ENCODE measurements at regions not wholly inside any gene's neighbourhood (a gene's known extent, or its start where the extent isn't known, plus 50 kb on each side); places are given as distances from the start of the nearest gene placed in this dataset.
A peak's percentile ranks its signal among the peaks of the same experiment; 100 is the strongest.
"Not testable (repeated sequence)": the region's sequence is repeated elsewhere in the genome, so short reads cannot be mapped to it uniquely, and the experiment has no call there.

DNA sequence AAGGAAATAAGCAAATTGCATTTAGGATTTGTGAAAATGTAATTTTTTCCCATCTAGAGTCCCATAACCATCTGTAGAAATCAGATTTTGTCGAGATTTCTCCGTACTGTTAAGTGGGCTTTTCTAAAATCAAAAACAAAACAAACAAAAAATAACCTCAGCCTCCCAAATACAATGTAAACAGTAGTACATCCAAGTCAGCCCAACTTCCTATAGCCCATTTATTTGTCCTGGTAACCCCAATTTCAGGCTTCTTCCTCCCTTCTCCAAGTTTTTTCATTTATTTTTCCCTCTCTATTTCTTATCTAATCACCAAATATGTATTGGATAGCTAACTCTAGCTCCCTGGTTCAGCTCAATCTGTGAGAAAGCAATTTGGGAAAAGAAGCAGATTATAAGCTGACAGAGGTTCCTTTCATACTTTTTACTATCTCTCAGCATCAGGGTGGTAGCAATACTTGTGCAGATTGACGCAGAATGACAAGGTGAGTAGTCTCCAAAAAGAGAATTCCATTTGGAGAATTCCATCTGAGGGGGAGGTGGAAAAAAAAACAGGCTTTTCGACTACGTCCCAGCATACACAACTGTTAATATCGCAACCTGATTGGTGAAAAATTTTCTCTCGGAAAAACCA, 132.6 kb upstream of the BTN3A2 start:
- peak; percentile 13 for DNase-seq (ENCODE audit: low spot score)

DNA sequence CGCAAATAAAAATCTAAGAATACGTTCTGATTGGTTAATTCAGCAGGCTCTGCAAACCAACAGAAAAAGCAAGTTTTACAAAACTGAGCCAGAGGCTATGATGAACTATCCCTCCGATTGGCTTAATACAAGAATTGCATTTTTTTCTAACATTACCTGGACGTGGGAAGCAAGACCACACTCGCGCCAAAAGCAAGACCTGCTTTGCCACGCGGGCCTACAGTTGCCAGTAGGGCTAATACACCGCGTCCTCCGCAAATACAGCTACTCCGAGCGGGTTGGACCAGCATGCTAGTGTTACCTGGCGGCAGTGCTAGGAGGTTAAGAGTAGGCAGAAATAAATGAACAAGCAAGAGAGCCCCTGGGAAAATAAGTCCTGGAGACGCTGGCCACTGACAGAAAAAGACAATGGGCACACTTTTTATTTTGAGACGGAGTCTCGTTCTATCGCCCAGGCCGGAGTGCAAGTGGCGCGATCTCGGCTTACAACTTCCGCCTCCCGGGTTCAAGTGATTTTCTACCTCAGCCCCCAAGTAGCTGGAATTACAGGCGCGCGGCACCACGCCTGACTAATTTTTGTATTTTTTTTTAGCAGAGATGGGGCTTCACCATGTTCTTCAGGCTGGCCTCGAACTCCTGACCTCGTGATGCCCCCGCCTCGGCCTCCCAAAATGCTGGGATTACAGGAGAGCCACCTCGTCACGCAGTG, 131.9 kb upstream of the BTN3A2 start:
- peak; percentile 42 for DNase-seq (ENCODE audit: low spot score)

DNA sequence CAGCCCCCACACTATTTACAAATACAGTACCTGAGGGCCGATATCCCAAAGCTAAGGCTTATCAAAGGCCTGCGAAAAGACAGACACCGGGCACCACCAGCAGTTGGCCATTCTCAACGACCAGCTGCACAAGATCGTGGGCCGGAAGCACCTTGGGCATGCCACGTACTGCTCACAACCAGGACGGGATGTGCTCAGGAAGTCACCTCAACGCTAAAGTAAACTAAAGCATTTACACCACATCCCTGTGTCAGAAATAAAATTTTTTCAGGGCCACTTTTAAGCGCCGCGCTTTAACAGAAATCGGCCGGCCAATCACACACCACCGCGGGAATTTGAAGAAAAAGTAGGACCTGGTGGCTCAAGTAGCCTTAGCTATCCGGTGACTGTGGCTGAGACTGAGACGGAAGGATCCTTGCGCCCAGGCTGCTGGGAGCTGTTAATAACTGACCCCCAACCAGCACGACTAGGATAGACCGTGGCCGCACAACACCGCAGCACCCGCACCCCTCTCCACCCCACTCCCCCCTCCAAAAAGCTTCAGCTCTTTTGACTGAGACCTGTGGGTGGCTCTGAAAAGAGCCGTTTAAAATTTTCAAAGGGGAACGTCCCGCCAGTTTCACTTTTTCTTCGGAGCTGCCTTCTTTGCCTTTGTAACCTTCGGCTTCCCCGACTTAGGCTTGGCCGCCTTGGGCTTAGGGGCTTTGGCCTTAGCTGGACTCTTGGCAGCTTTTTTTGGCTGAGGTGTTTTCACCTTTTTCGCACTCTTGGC, 131.2 kb upstream of the BTN3A2 start:
- DNase-seq (ENCODE audit: low spot score) = peak; percentile 69

DNA sequence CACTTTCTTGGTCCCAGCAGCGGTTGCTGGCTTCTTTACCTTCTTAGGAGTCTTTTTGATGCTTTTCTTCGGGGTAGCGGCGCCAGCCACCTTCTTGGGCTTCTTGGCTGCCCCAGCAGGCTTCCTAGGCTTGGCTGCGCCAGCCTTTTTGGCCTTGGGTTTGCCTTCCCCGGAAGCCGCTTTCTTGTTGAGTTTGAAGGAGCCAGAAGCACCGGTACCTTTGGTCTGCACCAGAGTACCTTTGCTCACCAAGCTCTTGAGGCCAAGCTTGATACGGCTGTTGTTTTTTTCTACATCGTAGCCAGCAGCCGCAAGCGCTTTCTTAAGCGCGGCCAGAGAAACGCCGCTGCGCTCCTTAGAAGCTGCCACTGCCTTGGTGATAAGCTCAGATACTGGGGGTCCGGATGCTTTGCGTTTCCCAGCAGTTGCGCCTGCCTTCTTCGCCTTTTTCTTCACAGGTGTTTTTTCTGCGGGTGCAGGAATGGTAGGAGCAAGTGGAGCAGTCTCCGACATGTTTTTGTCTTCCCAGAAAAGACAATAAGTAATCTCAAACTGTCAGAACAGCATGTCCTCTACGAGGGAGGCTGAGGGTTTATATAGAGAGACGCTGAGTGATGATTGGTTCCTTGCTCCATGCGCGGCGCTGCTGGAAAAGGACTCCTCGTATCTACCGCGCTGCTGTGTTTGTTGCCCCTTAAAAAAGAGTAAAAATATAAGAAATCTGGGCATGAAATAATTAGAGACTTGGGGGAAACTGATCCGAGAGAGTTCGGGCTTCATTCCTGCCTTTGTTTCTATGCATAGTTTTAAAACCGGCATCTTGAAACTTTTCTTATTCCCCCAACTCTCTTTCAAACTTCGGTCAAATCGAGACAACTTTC, 130.3 kb upstream of the BTN3A2 start:
- DNase-seq (ENCODE audit: low spot score) = peak; percentile 91

DNA sequence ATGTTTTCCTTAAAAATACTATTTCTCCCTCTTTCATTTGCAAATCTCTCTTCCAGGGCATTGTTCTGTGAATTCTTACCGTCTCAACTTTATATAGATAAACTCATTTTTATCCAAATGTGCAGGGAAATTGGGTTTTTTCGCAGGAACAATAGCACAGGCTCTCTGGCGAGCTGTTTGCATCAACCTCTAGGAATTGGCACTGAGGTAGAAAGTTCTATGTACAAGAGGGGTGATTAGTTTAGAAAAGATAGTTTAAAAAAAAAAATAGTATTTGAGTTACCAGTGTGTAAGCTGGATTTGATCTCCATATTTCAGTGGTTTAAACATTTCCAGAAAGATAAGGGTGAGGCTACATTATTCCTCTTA, 129.7 kb upstream of the BTN3A2 start:
- peak; percentile 70 for DNase-seq (ENCODE audit: low spot score)

DNA sequence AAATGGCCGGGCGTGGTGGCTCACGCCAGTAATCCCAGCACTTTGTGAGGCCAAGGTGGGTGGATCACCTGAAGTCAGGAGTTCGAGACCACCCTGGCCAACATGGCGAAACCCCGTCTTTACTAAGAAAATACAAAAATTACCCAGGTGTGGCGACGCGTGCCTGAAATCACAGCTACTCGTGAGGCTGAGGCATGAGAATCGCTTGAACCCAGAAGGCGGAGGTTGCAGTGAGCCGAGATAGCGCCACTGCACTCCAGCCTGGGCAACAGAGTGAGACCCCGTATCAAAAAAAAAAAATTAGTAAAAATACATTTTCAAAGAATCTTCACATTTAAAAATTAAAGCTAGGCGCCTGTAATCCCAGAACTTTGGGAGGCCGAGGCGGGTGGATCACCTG, 125.6 kb upstream of the BTN3A2 start:
- DNase-seq (ENCODE audit: low spot score) = not testable (repeated sequence)

DNA sequence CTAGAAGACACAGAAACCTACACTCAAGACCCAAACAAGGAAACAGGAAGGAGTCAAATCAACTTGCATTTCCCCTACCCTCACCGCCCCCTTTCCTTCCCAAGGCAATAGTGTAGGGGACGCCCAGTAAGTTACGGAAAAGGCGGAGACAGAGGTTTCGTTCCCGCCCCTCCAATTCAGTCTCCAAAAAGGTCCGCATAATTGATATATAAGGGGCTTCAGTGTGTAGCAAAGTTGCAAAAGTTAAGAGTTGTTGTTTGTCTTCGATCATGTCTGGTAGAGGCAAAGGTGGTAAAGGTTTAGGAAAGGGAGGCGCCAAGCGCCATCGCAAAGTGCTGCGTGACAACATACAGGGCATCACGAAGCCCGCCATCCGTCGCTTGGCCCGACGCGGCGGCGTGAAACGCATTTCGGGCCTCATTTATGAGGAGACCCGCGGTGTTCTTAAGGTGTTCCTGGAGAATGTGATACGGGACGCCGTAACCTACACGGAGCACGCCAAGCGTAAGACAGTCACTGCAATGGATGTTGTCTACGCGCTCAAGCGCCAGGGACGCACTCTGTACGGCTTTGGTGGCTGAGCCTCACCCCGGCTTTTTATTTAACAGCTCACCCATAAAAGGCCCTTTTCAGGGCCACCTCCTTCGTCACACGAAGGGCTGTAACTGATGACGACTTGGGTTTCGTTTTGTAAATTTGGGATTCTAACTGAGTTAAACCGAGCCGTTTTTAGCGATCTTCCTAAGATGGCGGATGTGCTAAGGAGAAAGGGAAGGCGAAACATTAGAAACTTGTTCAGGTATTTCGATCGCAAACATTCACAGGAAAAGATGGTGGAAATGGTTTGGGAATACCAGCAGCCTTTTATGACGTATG, 124.6 kb upstream of the BTN3A2 start:
- DNase-seq (ENCODE audit: low spot score) = no peak

DNA sequence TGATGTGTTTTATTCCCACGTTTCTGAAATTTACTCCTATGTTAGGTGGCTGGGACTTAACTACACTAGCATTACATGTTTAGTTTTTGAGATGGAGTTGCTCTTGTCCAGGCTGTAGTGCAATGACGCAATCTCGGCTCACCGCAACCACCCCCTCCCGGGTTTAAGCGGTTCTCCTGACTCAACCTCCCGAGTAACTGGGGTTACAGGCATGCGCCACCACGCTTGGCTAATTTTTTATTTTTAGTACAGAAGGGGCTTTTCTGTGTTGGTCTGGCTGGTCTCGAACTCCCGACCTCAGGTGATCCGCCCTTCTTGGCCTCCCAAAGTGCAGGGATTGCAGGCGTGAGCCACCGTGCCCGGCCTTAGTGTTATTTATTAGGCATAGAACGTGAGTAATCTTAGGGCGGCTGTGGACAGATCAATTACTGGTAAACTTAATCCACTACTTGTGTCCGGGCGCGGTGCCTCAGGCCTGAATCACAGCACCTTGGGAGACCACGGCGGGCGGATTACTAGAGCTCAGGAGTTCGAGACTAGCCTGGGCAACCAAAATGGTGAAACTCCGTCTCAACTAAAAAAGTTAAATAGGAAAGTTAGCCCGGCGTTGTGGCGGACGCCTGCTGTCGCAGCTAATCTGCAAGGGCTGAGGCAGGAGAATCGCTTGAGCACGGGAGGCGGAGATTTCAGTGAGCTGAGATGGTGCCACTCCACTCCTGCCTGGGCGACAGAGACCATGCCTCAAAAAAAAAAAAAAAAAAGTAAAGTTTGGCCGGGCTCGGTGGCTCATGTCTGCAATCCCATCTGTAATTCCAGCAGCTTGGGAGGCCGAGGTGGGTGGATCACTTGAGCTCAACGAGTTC, 123.7 kb upstream of the BTN3A2 start:
- DNase-seq (ENCODE audit: low spot score) = no peak

DNA sequence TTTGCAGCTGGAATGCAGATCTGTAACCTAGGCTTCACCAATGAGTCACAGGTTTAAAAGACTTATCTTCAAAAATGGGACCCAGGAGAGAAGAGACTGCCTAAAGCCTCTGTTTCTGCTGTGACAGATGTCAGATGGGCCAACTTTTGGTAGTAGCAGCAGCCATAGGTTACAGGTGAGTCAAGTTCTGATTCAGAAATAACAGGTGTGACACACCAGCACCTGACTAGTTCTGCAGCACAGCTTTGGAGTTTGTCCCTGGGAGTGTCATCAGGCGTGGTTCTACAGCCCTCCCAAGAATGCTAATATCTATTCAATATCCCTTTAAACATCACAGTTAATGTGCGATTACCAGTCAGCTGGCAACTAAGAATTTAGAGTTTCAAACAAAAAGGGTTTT, 121.9 kb upstream of the BTN3A2 start:
- no peak for DNase-seq (ENCODE audit: low spot score)

DNA sequence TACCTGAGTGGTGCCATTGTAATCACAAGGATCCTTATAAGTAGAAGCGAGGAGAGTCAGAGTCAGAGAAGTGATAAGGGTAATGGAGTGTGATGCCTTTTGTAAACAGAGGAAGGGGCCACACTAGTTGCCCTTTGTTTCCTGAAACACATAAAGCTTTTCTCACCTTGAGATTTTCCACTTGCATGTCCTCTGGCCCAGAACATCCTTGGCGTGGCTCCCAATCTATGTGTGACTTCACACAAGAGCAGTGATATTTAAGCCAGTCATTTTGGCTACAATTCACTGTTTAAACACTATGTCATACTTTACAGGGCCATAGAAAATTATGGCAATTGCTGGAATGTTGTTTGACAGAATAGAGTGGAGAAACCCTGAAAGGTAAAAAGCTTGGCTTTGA, 121.2 kb upstream of the BTN3A2 start:
- no peak for DNase-seq (ENCODE audit: low spot score)

DNA sequence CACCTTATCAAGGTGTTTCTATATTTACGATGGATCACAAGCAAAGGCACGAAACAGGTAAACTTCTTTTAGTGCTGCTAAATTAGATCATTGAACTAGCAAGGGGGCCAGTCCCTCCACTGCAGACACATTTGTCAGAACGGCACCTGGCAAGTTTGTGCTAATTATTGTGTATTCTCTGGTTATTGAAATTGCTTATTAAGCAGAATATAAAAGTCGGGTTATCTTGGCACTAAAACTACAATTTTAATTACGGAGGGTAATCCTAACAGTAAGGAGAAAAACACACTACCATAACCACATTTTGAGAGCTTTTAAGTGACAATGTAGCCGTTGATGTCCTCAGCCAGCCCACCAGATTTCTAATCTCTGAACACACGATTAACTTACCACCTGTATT, 118.9 kb upstream of the BTN3A2 start:
- no peak for DNase-seq (ENCODE audit: low spot score)

DNA sequence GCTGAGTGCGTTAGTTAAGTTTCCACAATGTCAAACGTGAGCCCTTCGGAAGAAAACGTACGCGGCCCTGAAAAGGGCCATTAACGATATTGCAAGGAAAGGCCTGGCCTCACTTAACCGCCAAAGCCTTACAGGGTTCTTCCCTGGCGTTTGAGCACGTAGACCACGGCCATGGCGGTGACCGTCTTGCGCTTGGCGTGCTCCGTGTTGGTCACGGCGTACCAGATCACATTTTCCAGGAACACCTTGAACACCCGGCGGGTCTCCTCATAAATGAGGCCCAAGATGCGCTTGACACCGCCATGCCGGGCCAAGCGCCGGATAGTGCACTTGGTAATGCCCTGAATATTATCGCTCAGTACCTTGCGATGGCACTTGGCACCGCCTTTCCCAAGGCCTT, 118.4 kb upstream of the BTN3A2 start:
- DNase-seq (ENCODE audit: low spot score) = no peak

DNA sequence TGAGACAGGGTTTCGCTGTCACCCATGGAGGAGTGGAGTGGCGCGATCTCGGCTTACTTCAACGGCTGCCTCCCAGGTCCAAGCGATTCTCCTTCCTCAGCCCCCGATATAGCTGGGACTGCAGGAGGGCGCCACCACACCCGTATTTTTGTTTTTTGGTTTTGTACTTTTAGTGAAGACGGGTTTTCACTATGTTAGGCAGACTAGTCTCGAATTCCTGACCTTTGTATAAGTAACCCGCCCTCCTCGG, 115.4 kb upstream of the BTN3A2 start:
- DNase-seq (ENCODE audit: low spot score) = no peak

DNA sequence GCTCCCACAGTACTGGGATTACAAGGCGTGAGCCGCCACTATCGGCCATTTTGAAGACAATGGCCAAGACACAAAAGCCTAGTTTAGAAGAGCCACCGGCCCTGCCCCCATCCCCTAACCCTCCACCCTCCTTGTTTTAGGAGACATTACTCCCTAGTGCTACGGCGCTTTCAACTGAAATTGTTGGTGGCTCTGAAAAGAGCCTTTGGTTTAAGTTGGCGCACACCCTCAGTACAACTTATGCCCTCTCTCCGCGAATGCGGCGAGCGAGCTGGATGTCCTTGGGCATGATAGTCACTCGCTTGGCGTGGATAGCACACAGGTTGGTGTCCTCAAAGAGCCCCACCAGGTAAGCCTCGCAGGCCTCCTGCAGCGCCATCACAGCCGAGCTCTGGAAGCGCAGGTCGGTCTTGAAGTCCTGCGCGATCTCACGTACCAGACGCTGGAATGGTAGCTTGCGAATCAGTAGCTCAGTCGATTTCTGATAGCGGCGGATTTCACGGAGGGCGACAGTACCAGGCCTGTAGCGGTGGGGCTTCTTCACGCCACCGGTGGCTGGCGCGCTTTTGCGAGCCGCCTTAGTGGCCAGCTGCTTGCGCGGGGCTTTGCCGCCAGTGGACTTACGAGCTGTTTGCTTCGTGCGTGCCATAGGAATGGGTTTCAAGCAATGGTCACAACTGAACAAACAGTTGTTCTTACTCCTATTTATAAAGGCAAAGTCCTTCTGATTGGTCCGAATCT, 114.9 kb upstream of the BTN3A2 start:
- DNase-seq (ENCODE audit: low spot score) = peak; percentile 91

DNA sequence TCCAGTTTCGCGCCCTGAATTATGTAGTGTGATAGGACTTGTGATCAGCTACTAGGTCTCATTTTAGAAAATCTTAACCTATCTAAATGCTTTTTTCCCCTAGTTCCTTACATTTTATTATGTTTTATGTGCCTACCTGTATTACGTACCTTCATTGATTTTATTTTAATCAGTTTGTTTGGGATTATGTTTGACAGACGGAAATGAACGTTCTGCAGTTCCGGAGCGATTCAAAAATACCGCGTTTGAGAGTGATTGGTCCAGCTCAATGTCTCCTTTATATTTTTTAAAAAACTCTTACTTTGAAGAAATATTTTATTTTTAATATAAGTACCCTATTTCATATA, 114.3 kb upstream of the BTN3A2 start:
- no peak for DNase-seq (ENCODE audit: low spot score)

DNA sequence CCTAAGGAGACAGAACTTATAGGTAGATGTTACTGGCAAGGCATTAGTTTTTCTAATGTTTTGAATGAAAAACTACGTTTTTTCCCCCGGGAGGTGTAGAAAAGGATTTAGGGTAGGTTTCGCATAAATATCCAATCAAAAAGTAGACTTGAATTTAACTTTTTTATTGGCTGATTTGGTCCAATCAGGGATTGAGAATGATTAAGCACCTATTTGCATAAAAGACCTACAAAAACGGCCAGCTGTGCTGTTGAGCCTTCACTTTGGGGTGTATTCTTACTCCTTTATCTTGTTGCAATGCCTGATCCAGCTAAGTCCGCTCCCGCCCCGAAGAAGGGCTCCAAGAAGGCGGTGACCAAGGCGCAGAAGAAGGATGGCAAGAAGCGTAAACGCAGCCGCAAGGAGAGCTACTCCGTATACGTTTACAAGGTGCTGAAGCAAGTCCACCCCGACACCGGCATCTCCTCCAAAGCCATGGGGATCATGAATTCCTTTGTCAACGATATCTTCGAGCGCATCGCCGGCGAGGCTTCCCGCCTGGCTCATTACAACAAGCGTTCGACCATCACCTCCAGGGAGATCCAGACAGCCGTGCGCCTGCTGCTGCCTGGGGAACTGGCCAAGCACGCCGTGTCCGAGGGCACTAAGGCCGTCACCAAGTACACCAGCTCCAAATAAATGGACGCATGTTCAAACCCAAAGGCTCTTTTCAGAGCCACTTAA, 113.5 kb upstream of the BTN3A2 start:
- DNase-seq (ENCODE audit: low spot score) = peak; percentile 89

DNA sequence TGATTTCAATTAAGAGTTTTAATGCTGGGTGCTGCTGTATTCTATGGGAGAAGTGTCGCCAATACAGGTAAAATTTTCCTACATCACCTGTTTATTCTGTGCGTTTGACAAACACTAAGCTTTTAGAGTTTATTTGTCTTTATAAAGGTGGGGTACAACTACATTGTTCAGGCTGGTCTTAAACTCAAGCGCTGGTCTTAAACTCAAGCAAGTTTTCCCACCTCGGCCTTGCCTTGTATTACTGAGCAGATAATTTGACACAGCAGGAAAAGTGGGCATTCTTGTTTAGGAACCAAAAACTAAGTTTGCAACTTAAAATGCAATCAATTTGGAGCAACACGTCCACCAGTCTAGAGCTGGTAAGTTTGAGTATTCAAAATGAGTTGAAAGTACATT, 112.9 kb upstream of the BTN3A2 start:
- DNase-seq (ENCODE audit: low spot score) = no peak

DNA sequence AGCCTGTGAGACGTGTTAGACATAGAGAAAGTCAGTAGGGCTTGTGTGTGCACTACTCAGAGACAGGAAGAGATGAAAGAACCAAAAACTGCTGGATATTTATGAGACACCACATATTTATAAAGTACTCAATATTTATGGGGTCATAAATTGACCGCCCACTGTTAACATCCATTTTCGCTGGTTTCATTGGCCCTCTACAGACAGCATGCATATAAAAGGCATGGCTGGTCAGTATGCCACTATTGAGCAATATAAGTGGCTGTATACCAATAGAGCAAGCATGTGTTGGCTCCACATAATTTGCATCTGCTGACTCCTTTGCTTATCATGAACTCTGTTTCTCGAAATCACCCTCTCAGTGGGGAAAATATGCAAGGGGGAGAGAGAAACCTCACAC, 110.3 kb upstream of the BTN3A2 start:
- no peak for DNase-seq (ENCODE audit: low spot score)

DNA sequence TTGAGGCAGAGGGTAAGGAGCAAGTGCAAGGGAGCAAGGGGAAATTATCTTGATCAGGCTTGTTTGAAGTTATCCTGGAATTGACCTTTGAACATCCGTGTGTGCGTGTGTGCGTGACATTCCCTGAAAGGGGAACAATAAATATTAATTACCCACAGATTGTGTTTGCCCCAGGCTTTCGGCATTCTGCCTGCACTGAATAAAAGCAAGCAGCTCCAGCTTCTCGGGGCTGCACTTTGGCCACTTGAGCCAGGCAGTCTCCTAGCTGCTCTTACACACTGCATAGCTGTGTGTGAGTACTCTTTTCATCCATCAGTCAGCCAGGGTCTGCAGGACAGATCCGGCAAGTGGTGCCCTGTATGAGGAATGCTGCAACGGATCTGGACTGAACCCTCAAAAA, 107.7 kb upstream of the BTN3A2 start:
- DNase-seq (ENCODE audit: low spot score) = peak; percentile 38

Data from HT-29 (cell line).